Body of pancreas (tissue), 4 donors: ENCODE measurements at regions not wholly inside any gene's neighbourhood (a gene's known extent, or its start where the extent isn't known, plus 50 kb on each side); places are given as distances from the start of the nearest gene placed in this dataset.
"Not testable (repeated sequence)": the region's sequence is repeated elsewhere in the genome, so short reads cannot be mapped to it uniquely, and the experiment has no call there.

Experiments
- POLR2A ChIP-seq, 3 donors: fragments of 450-650 bp; IDR thresholded peaks; one replicate each; pipeline ENCODE4 v1.6.1; 2016; ENCODE audit warnings: antibody characterized with exemption in 3 of 3, mild to moderate bottlenecking in 2 of 3
- TF ChIP-seq, protein P1 (sequence below), 7 experiments: fragments of 450-650 bp in 4 of 7; fragments of 200-600 bp in 3 of 7; sonication (generic) in 3 of 7; IDR thresholded peaks; one replicate each; pipeline ENCODE4 v1.5.1; 2016 to 2019; ENCODE audit warnings: antibody characterized with exemption in 7 of 7

DNA sequence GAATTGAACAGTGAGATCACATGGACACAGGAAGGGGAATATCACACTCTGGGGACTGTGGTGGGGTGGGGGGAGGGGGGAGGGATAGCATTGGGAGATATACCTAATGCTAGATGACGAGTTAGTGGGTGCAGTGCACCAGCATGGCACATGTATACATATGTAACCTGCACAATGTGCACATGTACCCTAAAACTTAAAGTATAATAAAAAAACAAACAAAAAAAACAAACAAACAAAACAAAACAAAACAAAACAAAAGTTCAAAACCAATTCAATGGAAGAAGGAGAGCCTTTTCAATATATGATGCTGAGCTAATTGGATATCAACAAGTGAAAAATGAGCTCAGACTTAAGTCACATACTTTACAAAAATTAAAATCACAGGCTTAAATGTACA lies 592.8 kb downstream of the CBLN4 start:
- TF ChIP-seq, protein P1, sequence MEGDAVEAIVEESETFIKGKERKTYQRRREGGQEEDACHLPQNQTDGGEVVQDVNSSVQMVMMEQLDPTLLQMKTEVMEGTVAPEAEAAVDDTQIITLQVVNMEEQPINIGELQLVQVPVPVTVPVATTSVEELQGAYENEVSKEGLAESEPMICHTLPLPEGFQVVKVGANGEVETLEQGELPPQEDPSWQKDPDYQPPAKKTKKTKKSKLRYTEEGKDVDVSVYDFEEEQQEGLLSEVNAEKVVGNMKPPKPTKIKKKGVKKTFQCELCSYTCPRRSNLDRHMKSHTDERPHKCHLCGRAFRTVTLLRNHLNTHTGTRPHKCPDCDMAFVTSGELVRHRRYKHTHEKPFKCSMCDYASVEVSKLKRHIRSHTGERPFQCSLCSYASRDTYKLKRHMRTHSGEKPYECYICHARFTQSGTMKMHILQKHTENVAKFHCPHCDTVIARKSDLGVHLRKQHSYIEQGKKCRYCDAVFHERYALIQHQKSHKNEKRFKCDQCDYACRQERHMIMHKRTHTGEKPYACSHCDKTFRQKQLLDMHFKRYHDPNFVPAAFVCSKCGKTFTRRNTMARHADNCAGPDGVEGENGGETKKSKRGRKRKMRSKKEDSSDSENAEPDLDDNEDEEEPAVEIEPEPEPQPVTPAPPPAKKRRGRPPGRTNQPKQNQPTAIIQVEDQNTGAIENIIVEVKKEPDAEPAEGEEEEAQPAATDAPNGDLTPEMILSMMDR (IDR thresholded peaks at IDR 0.05) = not testable (repeated sequence)
- TF ChIP-seq POLR2A (IDR thresholded peaks at IDR 0.05) = not testable (repeated sequence)
